ENCODE measurements at regions not wholly inside any gene's neighbourhood (a gene's known extent, or its start where the extent isn't known, plus 50 kb on each side); places are given as distances from the start of the nearest gene placed in this dataset.
"Not testable (repeated sequence)": the region's sequence is repeated elsewhere in the genome, so short reads cannot be mapped to it uniquely, and the experiment has no call there.

- Mint-ChIP-seq H3K4me3 (no peak overlapping the region), H3K36me3 (ENCODE audit: low read depth) (no peaks in the 10 kb centered on the region), H3K27me3 (ENCODE audit: low read depth) (peaks cover 42% of the 10 kb centered on the region), H3K9me3 (no peaks in the 10 kb centered on the region), H3K27ac (no peak overlapping the region), H3K4me1 (no peaks in the 10 kb centered on the region)
- TF ChIP-seq, protein P1, sequence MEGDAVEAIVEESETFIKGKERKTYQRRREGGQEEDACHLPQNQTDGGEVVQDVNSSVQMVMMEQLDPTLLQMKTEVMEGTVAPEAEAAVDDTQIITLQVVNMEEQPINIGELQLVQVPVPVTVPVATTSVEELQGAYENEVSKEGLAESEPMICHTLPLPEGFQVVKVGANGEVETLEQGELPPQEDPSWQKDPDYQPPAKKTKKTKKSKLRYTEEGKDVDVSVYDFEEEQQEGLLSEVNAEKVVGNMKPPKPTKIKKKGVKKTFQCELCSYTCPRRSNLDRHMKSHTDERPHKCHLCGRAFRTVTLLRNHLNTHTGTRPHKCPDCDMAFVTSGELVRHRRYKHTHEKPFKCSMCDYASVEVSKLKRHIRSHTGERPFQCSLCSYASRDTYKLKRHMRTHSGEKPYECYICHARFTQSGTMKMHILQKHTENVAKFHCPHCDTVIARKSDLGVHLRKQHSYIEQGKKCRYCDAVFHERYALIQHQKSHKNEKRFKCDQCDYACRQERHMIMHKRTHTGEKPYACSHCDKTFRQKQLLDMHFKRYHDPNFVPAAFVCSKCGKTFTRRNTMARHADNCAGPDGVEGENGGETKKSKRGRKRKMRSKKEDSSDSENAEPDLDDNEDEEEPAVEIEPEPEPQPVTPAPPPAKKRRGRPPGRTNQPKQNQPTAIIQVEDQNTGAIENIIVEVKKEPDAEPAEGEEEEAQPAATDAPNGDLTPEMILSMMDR (IDR thresholded peaks at IDR 0.05; ENCODE audit: unreplicated experiment in 3 of 3): no peak
Measured at GRCh38 chr12:131461096-131461495, 249.8 kb upstream of the SFSWAP start.

DNA sequence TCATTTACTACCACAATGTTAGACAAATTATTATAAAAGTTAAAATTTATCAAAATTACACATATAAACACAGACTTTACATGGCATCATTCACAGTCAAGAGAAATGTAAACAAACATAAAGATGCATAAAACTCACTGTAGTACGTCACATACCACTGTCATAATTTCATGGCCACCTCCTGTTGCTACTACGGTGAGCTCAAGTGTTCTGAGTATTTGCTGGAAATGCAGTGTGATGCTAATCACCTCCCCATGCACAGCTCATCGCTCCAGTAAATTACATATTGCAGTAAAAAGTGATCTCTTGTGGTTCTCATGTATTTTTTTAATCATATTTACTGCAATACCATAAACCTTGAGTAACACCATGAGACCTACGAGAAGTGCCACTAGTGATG, 247.7 kb upstream of the SFSWAP start:
- H3K36me3 Mint-ChIP-seq (ENCODE audit: low read depth): no peaks in the 10 kb centered on the region
- H3K9me3 Mint-ChIP-seq: no peaks in the 10 kb centered on the region
- TF ChIP-seq, protein P1 (IDR thresholded peaks at IDR 0.05; ENCODE audit: unreplicated experiment in 3 of 3): no peak
- H3K27ac Mint-ChIP-seq: no peak overlapping the region
- H3K27me3 Mint-ChIP-seq (ENCODE audit: low read depth): peaks cover 35% of the 10 kb centered on the region
- H3K4me1 Mint-ChIP-seq: no peaks in the 10 kb centered on the region
- H3K4me3 Mint-ChIP-seq: no peak overlapping the region

DNA sequence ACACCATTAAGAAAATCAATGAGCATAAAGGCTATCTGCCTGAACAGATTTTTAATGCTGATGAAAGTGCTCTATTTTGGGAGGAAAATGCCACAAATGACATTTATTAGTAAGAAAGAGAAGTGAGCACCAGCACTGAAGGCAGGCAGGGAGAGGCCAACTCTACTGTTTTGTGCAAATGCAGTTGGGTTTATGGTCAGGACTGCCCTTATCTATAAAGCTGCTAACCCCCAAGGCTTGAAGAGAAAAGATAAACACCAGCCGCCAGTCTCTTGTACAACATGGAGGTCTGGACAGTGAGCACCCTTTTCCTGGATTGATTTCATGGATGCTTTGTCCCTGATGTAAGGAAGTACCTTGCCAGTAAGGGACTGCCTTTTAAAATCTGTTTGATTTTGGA, 246.8 kb upstream of the SFSWAP start:
- peaks cover 26% of the 10 kb centered on the region for H3K27me3 Mint-ChIP-seq (ENCODE audit: low read depth)
- no peak overlapping the region for H3K27ac Mint-ChIP-seq
- TF ChIP-seq, protein P1 (IDR thresholded peaks at IDR 0.05; ENCODE audit: unreplicated experiment in 3 of 3): no peak
- no peak overlapping the region for H3K4me3 Mint-ChIP-seq
- no peaks in the 10 kb centered on the region for H3K36me3 Mint-ChIP-seq (ENCODE audit: low read depth)
- H3K9me3 Mint-ChIP-seq: no peaks in the 10 kb centered on the region
- no peaks in the 10 kb centered on the region for H3K4me1 Mint-ChIP-seq

DNA sequence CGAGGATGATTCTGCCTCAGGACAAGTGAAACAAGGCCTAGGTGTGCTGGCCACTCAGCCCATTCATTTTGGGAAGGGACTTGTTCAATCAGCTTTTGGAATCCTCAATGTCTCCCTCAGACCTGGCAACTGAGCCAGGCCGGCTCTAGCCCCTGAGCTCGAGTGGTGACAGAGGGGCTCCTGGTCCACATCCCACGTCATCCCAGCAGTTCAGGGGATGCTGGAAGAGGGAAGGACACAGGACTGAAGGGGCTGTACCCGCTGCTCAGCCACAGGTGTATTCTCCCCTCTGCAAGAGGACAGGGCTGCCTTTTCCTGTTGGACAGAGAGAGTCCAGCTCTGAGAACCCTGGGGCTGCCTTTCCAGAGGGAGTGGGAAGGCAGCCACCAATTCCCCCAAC, 244.6 kb upstream of the SFSWAP start:
- Mint-ChIP-seq H3K27me3 (ENCODE audit: low read depth) (peaks cover 12% of the 10 kb centered on the region), H3K27ac (no peak overlapping the region), H3K4me3 (no peak overlapping the region), H3K4me1 (no peaks in the 10 kb centered on the region), H3K9me3 (no peaks in the 10 kb centered on the region), H3K36me3 (ENCODE audit: low read depth) (no peaks in the 10 kb centered on the region)
- TF ChIP-seq, protein P1 (IDR thresholded peaks at IDR 0.05; ENCODE audit: unreplicated experiment in 3 of 3): no peak

DNA sequence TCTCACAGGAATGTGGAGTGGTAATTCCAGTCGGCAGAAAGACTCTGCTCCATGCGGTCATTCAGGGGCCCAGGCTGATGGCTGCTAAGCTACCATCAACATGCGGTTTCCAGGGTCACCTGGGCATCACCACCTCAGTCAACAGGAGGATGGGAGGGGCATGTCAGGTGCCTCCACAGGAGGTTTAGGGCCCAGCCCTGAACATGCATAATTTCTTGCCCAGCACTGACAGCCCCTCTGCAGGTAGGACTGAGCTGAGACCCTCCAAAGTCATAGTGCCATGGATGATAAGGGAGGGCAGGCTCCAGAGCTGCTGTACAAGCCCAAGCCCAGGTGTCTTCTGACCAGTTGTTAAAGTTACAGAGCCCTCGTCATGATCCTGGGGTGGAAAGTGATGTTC, 244.0 kb upstream of the SFSWAP start:
- no peaks in the 10 kb centered on the region for H3K4me1 Mint-ChIP-seq

GRCh38 chr12:131468206-131468605, 242.7 kb upstream of the SFSWAP start:
- Mint-ChIP-seq H3K27ac (no peak overlapping the region), H3K27me3 (ENCODE audit: low read depth) (peaks cover 7% of the 10 kb centered on the region), H3K9me3 (no peaks in the 10 kb centered on the region), H3K4me3 (no peak overlapping the region), H3K36me3 (ENCODE audit: low read depth) (no peaks in the 10 kb centered on the region), H3K4me1 (no peaks in the 10 kb centered on the region)
- TF ChIP-seq, protein P1 (IDR thresholded peaks at IDR 0.05; ENCODE audit: unreplicated experiment in 3 of 3): no peak

More for the DNA sequence above, 244.0 kb upstream of the SFSWAP start:
- Mint-ChIP-seq H3K9me3 (no peaks in the 10 kb centered on the region), H3K27ac (no peak overlapping the region), H3K36me3 (ENCODE audit: low read depth) (no peaks in the 10 kb centered on the region), H3K4me3 (no peak overlapping the region), H3K27me3 (ENCODE audit: low read depth) (peaks cover 12% of the 10 kb centered on the region)
- TF ChIP-seq, protein P1 (IDR thresholded peaks at IDR 0.05; ENCODE audit: unreplicated experiment in 3 of 3): no peak

DNA sequence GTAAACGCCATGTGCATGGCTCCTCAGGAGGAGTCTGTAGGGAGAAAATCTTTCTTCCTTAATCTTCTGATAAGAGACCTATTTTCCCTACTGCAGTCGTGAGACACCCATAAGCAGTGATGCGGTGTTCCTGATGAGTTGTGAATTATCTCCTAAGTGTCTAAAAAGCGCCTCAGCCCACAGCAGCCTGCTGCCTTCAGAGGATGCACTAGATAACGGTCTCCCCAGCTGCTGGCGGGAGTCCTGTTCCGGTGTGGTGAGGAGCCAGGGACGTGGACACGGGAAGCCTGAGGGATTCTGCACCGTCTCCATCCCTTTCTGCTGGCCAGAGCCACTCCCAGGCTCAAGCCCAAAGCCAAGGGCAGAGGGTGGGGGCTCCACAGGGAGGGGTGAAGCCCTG, 240.9 kb upstream of the SFSWAP start:
- not testable (repeated sequence) for H3K4me3 Mint-ChIP-seq; H3K27me3 Mint-ChIP-seq (ENCODE audit: low read depth); H3K4me1 Mint-ChIP-seq; H3K36me3 Mint-ChIP-seq (ENCODE audit: low read depth); H3K27ac Mint-ChIP-seq; H3K9me3 Mint-ChIP-seq
